ENCODE measurements at regions not wholly inside any gene's neighbourhood (a gene's known extent, or its start where the extent isn't known, plus 50 kb on each side); places are given as distances from the start of the nearest gene placed in this dataset.

DNA sequence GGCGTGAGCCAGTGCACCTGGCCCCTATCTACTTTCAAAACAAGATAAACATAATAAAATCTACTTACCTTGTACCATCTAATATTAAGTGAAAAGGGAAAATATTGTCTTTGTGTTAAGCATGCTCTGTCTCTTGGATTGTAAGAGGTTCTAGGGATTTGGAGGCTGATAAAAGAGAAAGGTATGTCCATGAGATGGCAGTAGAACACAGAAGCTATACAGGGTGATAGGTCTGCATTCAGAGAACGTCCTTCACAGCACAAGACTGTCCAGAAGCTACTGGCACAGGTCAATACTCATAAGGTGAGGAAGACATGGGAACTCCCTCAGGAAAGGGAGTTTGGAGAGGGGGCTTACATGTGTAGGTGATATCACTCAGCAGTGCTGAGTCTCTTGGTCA lies 135.5 kb downstream of the TMEM47 start (continued):
- TF ChIP-seq EZH2phosphoT487 (IDR thresholded peaks at IDR 0.05; ENCODE audit: borderline replicate concordance, low read depth) (no peak), MEF2A (IDR thresholded peaks at IDR 0.05; ENCODE audit: borderline replicate concordance, low read depth) (no peak)

DNA sequence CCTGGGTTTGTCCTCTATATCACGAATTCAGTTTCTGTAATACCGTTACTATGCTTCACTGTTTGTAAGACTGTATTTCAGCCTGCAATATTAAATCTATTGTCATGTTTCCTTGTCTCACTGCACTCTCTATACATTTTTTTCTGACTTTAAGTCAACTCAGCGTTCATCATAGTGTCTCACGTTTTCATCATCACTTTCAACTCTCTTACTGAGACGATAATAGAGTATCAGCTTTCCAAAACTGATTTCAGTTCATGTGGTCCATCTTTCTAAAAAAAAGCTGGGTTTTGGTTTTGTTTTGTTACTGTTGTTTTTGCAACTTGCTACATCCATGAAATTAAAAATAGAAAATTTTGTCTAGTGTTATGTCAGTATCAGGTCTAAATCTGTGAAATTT lies 147.7 kb downstream of the TMEM47 start:
- DNase-seq, result no peak
- H3K4me1 ChIP-seq (ENCODE audit: control insufficient read depth in 1 of 2, insufficient read depth in 2 of 2, low read depth in 1 of 2, low read length in 1 of 2), result no peaks in the 10 kb centered on the region
- no peak overlapping the region for H3K9ac ChIP-seq
- no peak overlapping the region for H2AFZ ChIP-seq (ENCODE audit: low read depth)
- no peaks in the 10 kb centered on the region for H3K36me3 ChIP-seq (replicated peaks in 1 of 2; ENCODE audit: control insufficient read depth in 1 of 2, insufficient read depth in 2 of 2, low read length in 1 of 2)
- TF ChIP-seq, protein P1, sequence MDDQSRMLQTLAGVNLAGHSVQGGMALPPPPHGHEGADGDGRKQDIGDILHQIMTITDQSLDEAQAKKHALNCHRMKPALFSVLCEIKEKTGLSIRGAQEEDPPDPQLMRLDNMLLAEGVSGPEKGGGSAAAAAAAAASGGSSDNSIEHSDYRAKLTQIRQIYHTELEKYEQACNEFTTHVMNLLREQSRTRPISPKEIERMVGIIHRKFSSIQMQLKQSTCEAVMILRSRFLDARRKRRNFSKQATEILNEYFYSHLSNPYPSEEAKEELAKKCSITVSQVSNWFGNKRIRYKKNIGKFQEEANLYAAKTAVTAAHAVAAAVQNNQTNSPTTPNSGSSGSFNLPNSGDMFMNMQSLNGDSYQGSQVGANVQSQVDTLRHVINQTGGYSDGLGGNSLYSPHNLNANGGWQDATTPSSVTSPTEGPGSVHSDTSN (IDR thresholded peaks at IDR 0.05), result no peak
- TF ChIP-seq GATA2 (CRISPR knock-in tag; IDR thresholded peaks at IDR 0.05) (no peak), TCF12 (IDR thresholded peaks at IDR 0.05) (no peak), JUND (IDR thresholded peaks at IDR 0.05) (no peak), CHD2 (IDR thresholded peaks at IDR 0.05; ENCODE audit: low read length, partially characterized antibody) (no peak), FOXJ3 (CRISPR knock-in tag; IDR thresholded peaks at IDR 0.05) (no peak), POLR2AphosphoS5 (IDR thresholded peaks at IDR 0.05; ENCODE audit: low read depth, low read length) (no peak), RCOR1 (IDR thresholded peaks at IDR 0.05; ENCODE audit: low read length) (no peak), RXRA (IDR thresholded peaks at IDR 0.05; ENCODE audit: borderline replicate concordance, low read depth) (no peak), TAF1 (IDR thresholded peaks at IDR 0.05; ENCODE audit: borderline replicate concordance, low read depth, low read length) (no peak), NFIC (IDR thresholded peaks at IDR 0.05; ENCODE audit: borderline replicate concordance) (no peak), NRF1 (IDR thresholded peaks at IDR 0.05; ENCODE audit: low read depth, low read length) (no peak)
- TF ChIP-seq, protein P2, sequence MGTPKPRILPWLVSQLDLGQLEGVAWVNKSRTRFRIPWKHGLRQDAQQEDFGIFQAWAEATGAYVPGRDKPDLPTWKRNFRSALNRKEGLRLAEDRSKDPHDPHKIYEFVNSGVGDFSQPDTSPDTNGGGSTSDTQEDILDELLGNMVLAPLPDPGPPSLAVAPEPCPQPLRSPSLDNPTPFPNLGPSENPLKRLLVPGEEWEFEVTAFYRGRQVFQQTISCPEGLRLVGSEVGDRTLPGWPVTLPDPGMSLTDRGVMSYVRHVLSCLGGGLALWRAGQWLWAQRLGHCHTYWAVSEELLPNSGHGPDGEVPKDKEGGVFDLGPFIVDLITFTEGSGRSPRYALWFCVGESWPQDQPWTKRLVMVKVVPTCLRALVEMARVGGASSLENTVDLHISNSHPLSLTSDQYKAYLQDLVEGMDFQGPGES (IDR thresholded peaks at IDR 0.05; ENCODE audit: low read depth, low read length), result no peak
- TF ChIP-seq, protein P3, sequence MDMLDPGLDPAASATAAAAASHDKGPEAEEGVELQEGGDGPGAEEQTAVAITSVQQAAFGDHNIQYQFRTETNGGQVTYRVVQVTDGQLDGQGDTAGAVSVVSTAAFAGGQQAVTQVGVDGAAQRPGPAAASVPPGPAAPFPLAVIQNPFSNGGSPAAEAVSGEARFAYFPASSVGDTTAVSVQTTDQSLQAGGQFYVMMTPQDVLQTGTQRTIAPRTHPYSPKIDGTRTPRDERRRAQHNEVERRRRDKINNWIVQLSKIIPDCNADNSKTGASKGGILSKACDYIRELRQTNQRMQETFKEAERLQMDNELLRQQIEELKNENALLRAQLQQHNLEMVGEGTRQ (IDR thresholded peaks at IDR 0.05; ENCODE audit: borderline replicate concordance, low read depth, low read length), result no peak
- TF ChIP-seq, protein P4, sequence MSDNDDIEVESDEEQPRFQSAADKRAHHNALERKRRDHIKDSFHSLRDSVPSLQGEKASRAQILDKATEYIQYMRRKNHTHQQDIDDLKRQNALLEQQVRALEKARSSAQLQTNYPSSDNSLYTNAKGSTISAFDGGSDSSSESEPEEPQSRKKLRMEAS (IDR thresholded peaks at IDR 0.05; ENCODE audit: low read depth), result no peak
- no peak overlapping the region for H3K4me3 ChIP-seq (ENCODE audit: low read depth in 2 of 2, low read length in 1 of 2)
- H3K27ac ChIP-seq (ENCODE audit: low read depth in 2 of 2, low read length in 1 of 2), result no peak overlapping the region
- CTCF ChIA-PET, result no interaction called here
- no peak overlapping the region for H3K4me2 ChIP-seq
- WGBS (ENCODE audit: low lambda C conversion rate), result 2% methylated on average over 5 of the region's 5 CpGs
- H3F3A ChIP-seq (replicated peaks; ENCODE audit: insufficient read depth), result no peaks in the 10 kb centered on the region
- POLR2A ChIA-PET, result no interaction called here
- H3K9me3 ChIP-seq, result no peaks in the 10 kb centered on the region; the same call in 1 of the 2 replicates
- H3K27me3 ChIP-seq (ENCODE audit: insufficient read depth), result no peaks in the 10 kb centered on the region
- no peaks in the 10 kb centered on the region for H3K79me2 ChIP-seq (ENCODE audit: insufficient read depth)
- no peaks in the 10 kb centered on the region for H4K20me1 ChIP-seq (ENCODE audit: insufficient read depth)
- H3K9me2 ChIP-seq, result no peaks in the 10 kb centered on the region

All from SK-N-SH (cell line).